CD14-positive monocyte (primary cell): ENCODE measurements at regions not wholly inside any gene's neighbourhood (a gene's known extent, or its start where the extent isn't known, plus 50 kb on each side); places are given as distances from the start of the nearest gene placed in this dataset.

ENCODE experiments used
- DNase-seq, 3 donors: peaks; one replicate each; pipeline ENCODE4 v3.0.0-alpha.2; 2011 to 2022
- H2AFZ ChIP-seq: 2 replicates; pipeline ENCODE4 v1.6.0; 2012; ENCODE audit warnings: mild to moderate bottlenecking, low read depth, low read length, inconsistent platforms; ENCODE audit not compliant: insufficient read depth, poor library complexity, severe bottlenecking
- H3K27ac ChIP-seq, 2 donors: 1 replicate in 1 of 2; 2 replicates in 1 of 2; pipeline ENCODE4 v1.5.1; 2012 to 2013; ENCODE audit warnings: low read length in 2 of 2, control low read depth in 1 of 2, inconsistent platforms in 1 of 2, low read depth in 1 of 2, mild to moderate bottlenecking in 1 of 2
- H3K27me3 ChIP-seq, 2 donors: one replicate each; pipeline versions ENCODE4 v1.6.0 to v1.6.1; 2011 to 2013; ENCODE audit warnings: low read length in 2 of 2; ENCODE audit not compliant: control insufficient read depth in 2 of 2, insufficient read depth in 2 of 2
- H3K36me3 ChIP-seq, 2 donors: replicated peaks in 1 of 2; 1 replicate in 1 of 2; 2 replicates in 1 of 2; pipeline versions ENCODE4 v1.5.1 to v1.6.1; 2012 to 2013; ENCODE audit warnings: low read length in 2 of 2, control low read depth in 1 of 2, inconsistent platforms in 1 of 2, mild to moderate bottlenecking in 1 of 2; ENCODE audit not compliant: insufficient read depth in 2 of 2, control insufficient read depth in 1 of 2
- H3K4me1 ChIP-seq, 2 donors: 1 replicate in 1 of 2; 2 replicates in 1 of 2; pipeline versions ENCODE4 v1.5.1 to v1.6.1; 2012 to 2013; ENCODE audit warnings: low read length in 2 of 2, control low read depth in 1 of 2, inconsistent platforms in 1 of 2, mild to moderate bottlenecking in 1 of 2, moderate library complexity in 1 of 2; ENCODE audit not compliant: insufficient read depth in 2 of 2, control insufficient read depth in 1 of 2
- H3K4me2 ChIP-seq: replicated peaks from 2 replicates; pipeline ENCODE3; 2012; ENCODE audit warnings: low read length, moderate library complexity, mild to moderate bottlenecking; ENCODE audit not compliant: poor library complexity, severe bottlenecking; ENCODE audit errors: extremely low read depth
- H3K4me3 ChIP-seq, 3 experiments: fragments of 200-600 bp in 1 of 3; sonication (generic) in 1 of 3; replicated peaks in 1 of 3; 1 replicate in 2 of 3; 2 replicates in 1 of 3; pipeline ENCODE4 v1.5.1; 2011 to 2013; ENCODE audit warnings: low read length in 3 of 3, mild to moderate bottlenecking in 3 of 3, control low read depth in 2 of 3, low read depth in 2 of 3, inconsistent platforms in 1 of 3, moderate library complexity in 1 of 3
- H3K79me2 ChIP-seq: 2 replicates; pipeline ENCODE4 v1.6.0; 2012; ENCODE audit warnings: mild to moderate bottlenecking, control low read depth, inconsistent platforms, low read length, moderate library complexity; ENCODE audit not compliant: insufficient read depth
- H3K9ac ChIP-seq: 2 replicates; pipeline ENCODE4 v1.6.0; 2017; ENCODE audit warnings: low read length, mild to moderate bottlenecking; ENCODE audit not compliant: insufficient read depth, poor library complexity, severe bottlenecking
- H3K9me3 ChIP-seq, 2 donors: replicated peaks in 1 of 2; 1 replicate in 1 of 2; 2 replicates in 1 of 2; pipeline versions ENCODE4 v1.5.1 to v1.6.1; 2012 to 2013; ENCODE audit warnings: low read length in 2 of 2, control low read depth in 1 of 2; ENCODE audit not compliant: control insufficient read depth in 1 of 2, insufficient read depth in 1 of 2
- H4K20me1 ChIP-seq: 2 replicates; pipeline ENCODE4 v1.6.0; 2012; ENCODE audit warnings: mild to moderate bottlenecking, low read length, control low read depth, moderate library complexity; ENCODE audit not compliant: insufficient read depth
- H3K27ac Mint-ChIP-seq, 7 donors: one replicate each; pipeline ENCODE4 v1.8.0; 2020; ENCODE audit warnings: mild to moderate bottlenecking in 7 of 7, mixed read lengths in 7 of 7, moderate library complexity in 6 of 7, inconsistent platforms in 2 of 7
- H3K27me3 Mint-ChIP-seq, 3 donors: one replicate each; pipeline ENCODE4 v1.8.0; 2021 to 2022; ENCODE audit warnings: low read depth in 3 of 3, mild to moderate bottlenecking in 3 of 3, mixed read lengths in 3 of 3, moderate library complexity in 3 of 3, inconsistent platforms in 1 of 3
- H3K36me3 Mint-ChIP-seq, 2 donors: one replicate each; pipeline ENCODE4 v1.8.0; 2020; ENCODE audit warnings: mixed read lengths in 2 of 2, inconsistent platforms in 1 of 2, mild to moderate bottlenecking in 1 of 2
- H3K4me1 Mint-ChIP-seq: one replicate; pipeline ENCODE4 v1.8.0; 2020; ENCODE audit warnings: mild to moderate bottlenecking, mixed read lengths
- H3K4me3 Mint-ChIP-seq, 2 donors: one replicate each; pipeline ENCODE4 v1.8.0; 2020; ENCODE audit warnings: mild to moderate bottlenecking in 2 of 2, mixed read lengths in 2 of 2, moderate library complexity in 1 of 2
- H3K9me3 Mint-ChIP-seq, 7 donors: one replicate each; pipeline ENCODE4 v1.8.0; 2020 to 2022; ENCODE audit warnings: mixed read lengths in 7 of 7, mild to moderate bottlenecking in 6 of 7, moderate library complexity in 6 of 7, inconsistent platforms in 2 of 7
- CTCF ChIP-seq: fragments of 200-600 bp; IDR thresholded peaks from one replicate; pipeline ENCODE4 v1.8.0; 2022; ENCODE audit warnings: antibody characterized with exemption, mild to moderate bottlenecking
- WGBS: methylation state at CpG from one replicate; pipeline ENCODE4 v1.1.5; 2013; ENCODE audit warnings: missing lambda C conversion rate; ENCODE audit not compliant: insufficient coverage; 5-methylcytosine and 5-hydroxymethylcytosine counted together
- intact Hi-C, 2 donors: fragments of 100-400 bp; cut with micrococcal nuclease; formaldehyde crosslinking; loops; one replicate each; pipeline versions ENCODE4 v1.15.0 to v1.15.1; 2023

- Histone ChIP-seq H3K4me1 (no peaks in the 10 kb centered on the region), H3K27ac (no peak overlapping the region), H2AFZ (no peak overlapping the region), H3K79me2 (no peaks in the 10 kb centered on the region), H4K20me1 (no peaks in the 10 kb centered on the region), H3K9ac (no peak overlapping the region), H3K36me3 (no peaks in the 10 kb centered on the region), H3K4me2 (no peak overlapping the region), H3K27me3 (no peaks in the 10 kb centered on the region), H3K9me3 (peaks cover 0 to 12% of the 10 kb centered on the region in 2 donors), H3K4me3 (no peak overlapping the region)
- H3K27ac Mint-ChIP-seq, result no peak overlapping the region
- no peaks in the 10 kb centered on the region for H3K27me3 Mint-ChIP-seq
- no peak for DNase-seq
- intact Hi-C loops, result no loop called here
- H3K36me3 Mint-ChIP-seq, result no peaks in the 10 kb centered on the region
- peaks cover 4 to 15% (median 5%) of the 10 kb centered on the region in 7 donors for H3K9me3 Mint-ChIP-seq
- no peak overlapping the region for H3K4me3 Mint-ChIP-seq
- no peak for TF ChIP-seq CTCF
- H3K4me1 Mint-ChIP-seq, result no peaks in the 10 kb centered on the region
Measured at GRCh38 chr5:111628901-111629300, 116.6 kb upstream of the STARD4 start.

GRCh38 chr5:111627862-111628261 lies 115.5 kb upstream of the STARD4 start:
- Histone ChIP-seq H3K4me2 (no peak overlapping the region), H4K20me1 (no peaks in the 10 kb centered on the region), H3K27ac (no peak overlapping the region), H3K4me1 (no peaks in the 10 kb centered on the region), H3K27me3 (no peaks in the 10 kb centered on the region), H3K9ac (no peak overlapping the region), H3K36me3 (no peaks in the 10 kb centered on the region), H3K9me3 (peaks cover 0 to 12% of the 10 kb centered on the region in 2 donors), H3K79me2 (no peaks in the 10 kb centered on the region), H2AFZ (no peak overlapping the region), H3K4me3 (no peak overlapping the region)
- TF ChIP-seq CTCF, result no peak
- DNase-seq, result no peak
- no CpG with 5 or more reads among the region's 3 CpGs for WGBS
- H3K27me3 Mint-ChIP-seq, result no peaks in the 10 kb centered on the region
- H3K4me1 Mint-ChIP-seq, result no peaks in the 10 kb centered on the region
- H3K36me3 Mint-ChIP-seq, result no peaks in the 10 kb centered on the region
- intact Hi-C loops, result no loop called here
- H3K9me3 Mint-ChIP-seq, result peaks cover 4 to 16% (median 5%) of the 10 kb centered on the region in 7 donors
- no peak overlapping the region for H3K4me3 Mint-ChIP-seq
- no peak overlapping the region for H3K27ac Mint-ChIP-seq
